HepG2 (cell line): ENCODE measurements at regions not wholly inside any gene's neighbourhood (a gene's known extent, or its start where the extent isn't known, plus 50 kb on each side); places are given as distances from the start of the nearest gene placed in this dataset.

Experiments used
- ATAC-seq: fragments of 200-7000 bp; cut with Tn5 transposase; 3 replicates; pipeline ENCODE4 v1.9.1; 2020; ENCODE audit warnings: mild to moderate bottlenecking, moderate library complexity
- BruUV-seq: library from RNA; stranded (reverse); fragments of 400-500 nt; replicated peaks from 2 replicates; lab custom pipeline; 2021; lab: Mats Ljungman, UMichigan
- CTCF ChIA-PET: fragments of 300-600 bp; formaldehyde crosslinking; extraction: SDS; loops from one replicate; lab custom pipeline; 2021; ENCODE audit warnings: low total read pairs, inconsistent platforms, low intra/inter-chr PET ratio; lab: Yijun Ruan, JAX
- POLR2A ChIA-PET: fragments of 350-600 bp; sonication (Branson Sonifier 250); formaldehyde crosslinking; loops from one replicate; lab custom pipeline; 2020; ENCODE audit warnings: antibody characterized with exemption, inconsistent platforms; lab: Yijun Ruan, JAX
- DNase-seq: peaks from one replicate; pipeline ENCODE4 v3.0.0-alpha.2; 2015; ENCODE audit warnings: low spot score
- FAIRE-seq: peaks from 3 replicates; lab custom pipeline; 2011; peaks lifted over from hg19 to GRCh38; lab: Jason Lieb, UNC
- H2AFZ ChIP-seq: one replicate; pipeline ENCODE4 v1.6.1; 2011; ENCODE audit warnings: low read length, inconsistent platforms
- H3K27ac ChIP-seq: fragments of 300-600 bp; 3 replicates; pipeline ENCODE4 v1.8.0; 2011; ENCODE audit warnings: mixed run types, mild to moderate bottlenecking, mixed read lengths, low read length, inconsistent platforms; ENCODE audit not compliant: insufficient read depth; ENCODE audit errors: extremely low read length
- H3K27me3 ChIP-seq, 2 experiments: fragments of 200-600 bp in 1 of 2; 2 replicates in 1 of 2; 3 replicates in 1 of 2; pipeline versions ENCODE4 v1.6.0 to v1.8.0; 2011; ENCODE audit warnings: low read length in 2 of 2, mild to moderate bottlenecking in 2 of 2, moderate library complexity in 2 of 2, inconsistent platforms in 1 of 2; ENCODE audit not compliant: insufficient read depth in 2 of 2, control insufficient read depth in 1 of 2
- H3K36me3 ChIP-seq, 2 experiments: fragments of 200-600 bp in 1 of 2; replicated peaks in 1 of 2; 2 replicates in 1 of 2; 3 replicates in 1 of 2; pipeline versions ENCODE4 v1.5.1 to v1.8.0; 2011; ENCODE audit warnings: low read length in 2 of 2, inconsistent platforms in 1 of 2; ENCODE audit not compliant: insufficient read depth in 2 of 2, control insufficient read depth in 1 of 2
- H3K4me1 ChIP-seq: 2 replicates; pipeline ENCODE4 v1.5.1; 2012; ENCODE audit warnings: low read length, inconsistent platforms; ENCODE audit not compliant: insufficient read depth
- H3K4me2 ChIP-seq: 2 replicates; pipeline ENCODE4 v1.6.0; 2011; ENCODE audit warnings: low read depth, low read length, inconsistent platforms
- H3K4me3 ChIP-seq, 3 experiments: fragments of 200-600 bp in 1 of 3; sonication (generic), shearing (Covaris generic) in 1 of 3; replicated peaks in 1 of 3; 2 replicates each; pipeline ENCODE4 v1.5.1; 2011 to 2016; ENCODE audit warnings: low read length in 3 of 3, inconsistent platforms in 2 of 3, low read depth in 2 of 3, mild to moderate bottlenecking in 2 of 3, control low read depth in 1 of 3, mixed read lengths in 1 of 3; ENCODE audit not compliant: insufficient read depth in 1 of 3
- H3K79me2 ChIP-seq: one replicate; pipeline ENCODE4 v1.6.1; 2011; ENCODE audit warnings: low read length, inconsistent platforms; ENCODE audit not compliant: insufficient read depth
- H3K9ac ChIP-seq: 2 replicates; pipeline ENCODE4 v1.6.0; 2011; ENCODE audit warnings: mild to moderate bottlenecking, low read depth, low read length, inconsistent platforms; ENCODE audit not compliant: insufficient read depth
- H3K9me3 ChIP-seq: 2 replicates; pipeline ENCODE4 v1.5.1; 2012; ENCODE audit warnings: mild to moderate bottlenecking, low read length
- H4K20me1 ChIP-seq: 2 replicates; pipeline ENCODE4 v1.6.0; 2011; ENCODE audit warnings: inconsistent platforms, mild to moderate bottlenecking, low read length, moderate library complexity; ENCODE audit not compliant: insufficient read depth
- CENPX ChIP-seq: sonication (generic); formaldehyde crosslinking; IDR thresholded peaks from 2 replicates; pipeline ENCODE4 v1.9.0; 2021; ENCODE audit warnings: mild to moderate bottlenecking, missing genetic modification reagents, moderate library complexity
- HIVEP1 ChIP-seq: sonication (generic); formaldehyde crosslinking; IDR thresholded peaks from 2 replicates; pipeline ENCODE4 v1.4.0; 2020; ENCODE audit warnings: mild to moderate bottlenecking, missing genetic modification reagents
- RFXANK ChIP-seq: IDR thresholded peaks from 2 replicates; pipeline ENCODE4 v1.6.1; 2016
- ZNF296 ChIP-seq: sonication (generic); formaldehyde crosslinking; conservative IDR thresholded peaks from 2 replicates; pipeline ENCODE4 v1.5.0; 2020; ENCODE audit warnings: mild to moderate bottlenecking, missing genetic modification reagents
- ZNF326 ChIP-seq: sonication (generic); formaldehyde crosslinking; IDR thresholded peaks from 2 replicates; pipeline ENCODE4 v1.4.0; 2020; ENCODE audit warnings: missing genetic modification reagents, borderline replicate concordance
- ZNF569 ChIP-seq: sonication (generic); formaldehyde crosslinking; IDR thresholded peaks from 2 replicates; pipeline ENCODE4 v1.5.0; 2020; ENCODE audit warnings: mild to moderate bottlenecking, missing genetic modification reagents, moderate library complexity, borderline replicate concordance
- WGBS: methylation state at CpG from one replicate; pipeline ENCODE4 v1.1.6; 2017; ENCODE audit warnings: low lambda C conversion rate; 5-methylcytosine and 5-hydroxymethylcytosine counted together
- in situ Hi-C: cut with HindIII; loops from 2 replicates; pipeline ENCODE4 v1.10.0; 2017; ENCODE audit warnings: low pct_unique_long_range_greater_than_20kb; ENCODE audit not compliant: extremely low pct_ligation_motif_present
- intact Hi-C: fragments of 100-400 bp; cut with micrococcal nuclease; formaldehyde crosslinking; loops from one replicate; pipeline ENCODE4 v1.10.0; 2022; ENCODE audit not compliant: unreplicated experiment
- TF ChIP-seq, protein P1 (sequence below): IDR thresholded peaks from 2 replicates; pipeline ENCODE4 v1.6.1; 2016; ENCODE audit warnings: low read depth
- TF ChIP-seq, protein P2 (sequence below): sonication (generic); formaldehyde crosslinking; IDR thresholded peaks from 2 replicates; pipeline ENCODE4 v1.5.1; 2020; ENCODE audit warnings: missing genetic modification reagents, mild to moderate bottlenecking, borderline replicate concordance

DNA sequence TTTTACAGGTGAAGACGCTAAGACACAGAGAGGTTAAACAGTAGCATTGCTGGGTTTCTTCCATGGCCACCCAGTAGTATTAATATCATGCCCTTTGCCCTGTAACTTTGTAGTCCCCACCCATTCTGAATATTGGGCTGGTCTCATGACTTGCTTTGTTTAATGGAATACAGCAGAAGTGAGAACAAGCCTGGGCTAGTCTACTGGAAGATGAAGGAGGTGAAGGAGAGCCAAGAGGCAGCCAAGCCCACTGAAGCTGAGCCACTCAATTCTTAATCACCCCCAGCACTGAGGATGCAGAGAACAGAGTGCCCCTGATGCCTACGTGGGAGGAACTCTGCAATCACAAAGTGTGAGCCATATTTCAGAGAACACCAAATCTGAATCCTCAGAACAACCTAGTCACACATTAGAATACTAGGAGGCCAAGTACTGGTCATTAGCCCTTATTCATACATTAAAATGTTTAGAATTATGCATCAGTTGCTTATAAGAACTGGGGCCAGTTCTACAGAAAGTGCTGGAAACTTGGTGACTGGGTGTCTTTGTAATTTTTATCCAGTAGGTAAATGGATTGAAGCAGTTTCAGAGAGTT is 202.5 kb upstream of the ADRA1D start:
- no peak overlapping the region for H3K9ac ChIP-seq
- intact Hi-C loops: no loop called here
- TF ChIP-seq CENPX: no peak
- no peak for TF ChIP-seq ZNF296 (CRISPR knock-in tag)
- TF ChIP-seq ZNF569 (CRISPR knock-in tag): no peak
- TF ChIP-seq HIVEP1 (CRISPR knock-in tag): no peak
- TF ChIP-seq, protein P1, sequence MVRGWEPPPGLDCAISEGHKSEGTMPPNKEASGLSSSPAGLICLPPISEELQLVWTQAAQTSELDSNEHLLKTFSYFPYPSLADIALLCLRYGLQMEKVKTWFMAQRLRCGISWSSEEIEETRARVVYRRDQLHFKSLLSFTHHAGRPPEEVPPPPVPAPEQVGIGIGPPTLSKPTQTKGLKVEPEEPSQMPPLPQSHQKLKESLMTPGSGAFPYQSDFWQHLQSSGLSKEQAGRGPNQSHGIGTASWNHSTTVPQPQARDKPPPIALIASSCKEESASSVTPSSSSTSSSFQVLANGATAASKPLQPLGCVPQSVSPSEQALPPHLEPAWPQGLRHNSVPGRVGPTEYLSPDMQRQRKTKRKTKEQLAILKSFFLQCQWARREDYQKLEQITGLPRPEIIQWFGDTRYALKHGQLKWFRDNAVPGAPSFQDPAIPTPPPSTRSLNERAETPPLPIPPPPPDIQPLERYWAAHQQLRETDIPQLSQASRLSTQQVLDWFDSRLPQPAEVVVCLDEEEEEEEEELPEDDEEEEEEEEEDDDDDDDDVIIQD (CRISPR knock-in tag): no peak
- TF ChIP-seq, protein P2, sequence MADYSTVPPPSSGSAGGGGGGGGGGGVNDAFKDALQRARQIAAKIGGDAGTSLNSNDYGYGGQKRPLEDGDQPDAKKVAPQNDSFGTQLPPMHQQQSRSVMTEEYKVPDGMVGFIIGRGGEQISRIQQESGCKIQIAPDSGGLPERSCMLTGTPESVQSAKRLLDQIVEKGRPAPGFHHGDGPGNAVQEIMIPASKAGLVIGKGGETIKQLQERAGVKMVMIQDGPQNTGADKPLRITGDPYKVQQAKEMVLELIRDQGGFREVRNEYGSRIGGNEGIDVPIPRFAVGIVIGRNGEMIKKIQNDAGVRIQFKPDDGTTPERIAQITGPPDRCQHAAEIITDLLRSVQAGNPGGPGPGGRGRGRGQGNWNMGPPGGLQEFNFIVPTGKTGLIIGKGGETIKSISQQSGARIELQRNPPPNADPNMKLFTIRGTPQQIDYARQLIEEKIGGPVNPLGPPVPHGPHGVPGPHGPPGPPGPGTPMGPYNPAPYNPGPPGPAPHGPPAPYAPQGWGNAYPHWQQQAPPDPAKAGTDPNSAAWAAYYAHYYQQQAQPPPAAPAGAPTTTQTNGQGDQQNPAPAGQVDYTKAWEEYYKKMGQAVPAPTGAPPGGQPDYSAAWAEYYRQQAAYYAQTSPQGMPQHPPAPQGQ (CRISPR knock-in tag): no peak
- TF ChIP-seq ZNF326 (CRISPR knock-in tag): no peak
- no peak for TF ChIP-seq RFXANK (CRISPR knock-in tag)
- H3K36me3 ChIP-seq: no peaks in the 10 kb centered on the region
- H3K9me3 ChIP-seq: 0 out of 2 replicates have a peak, but pooled peaks cover 4% of the 10 kb centered on the region
- ATAC-seq (no peak), FAIRE-seq (no peak), DNase-seq (no peak)
- in situ Hi-C loops: no loop called here
- H3K4me3 ChIP-seq: no peak overlapping the region
- H3K27ac ChIP-seq: no peak overlapping the region
- no peak overlapping the region for H3K4me2 ChIP-seq
- CTCF ChIA-PET: no interaction called here
- H2AFZ ChIP-seq: no peak overlapping the region
- no peaks in the 10 kb centered on the region for H3K27me3 ChIP-seq
- POLR2A ChIA-PET: no interaction called here
- no peaks in the 10 kb centered on the region for H3K79me2 ChIP-seq
- 9% methylated on average over 2 of the region's 2 CpGs for WGBS
- H3K4me1 ChIP-seq: no peaks in the 10 kb centered on the region
- no peaks in the 10 kb centered on the region for H4K20me1 ChIP-seq
- no TSS peak for BruUV-seq
